Endometrial microvascular endothelial cells (primary cell): ENCODE measurements at regions not wholly inside any gene's neighbourhood (a gene's known extent, or its start where the extent isn't known, plus 50 kb on each side); places are given as distances from the start of the nearest gene placed in this dataset.
"Not testable (repeated sequence)": the region's sequence is repeated elsewhere in the genome, so short reads cannot be mapped to it uniquely, and the experiment has no call there.

Experiments used
- in situ Hi-C: cut with HindIII; loops from 2 replicates; pipeline ENCODE4 v1.10.0; 2017; ENCODE audit warnings: low sequenced_read_pairs, low pct_unique_long_range_greater_than_20kb; ENCODE audit errors: inconsistent ontology term

GRCh38 chr12:124150168-124150567, 144.7 kb upstream of the RFLNA start:
- in situ Hi-C loops: no loop called here

GRCh38 chr12:124151583-124151982, 143.3 kb upstream of the RFLNA start:
- in situ Hi-C loops: no loop called here

GRCh38 chr12:124152731-124153130, 142.2 kb upstream of the RFLNA start:
- in situ Hi-C loops: no loop called here

- in situ Hi-C loops: no loop called here
Measured at GRCh38 chr12:124153392-124153791, 141.5 kb upstream of the RFLNA start.

- in situ Hi-C loops: no loop called here
Measured at GRCh38 chr12:124157406-124157805, 137.5 kb upstream of the RFLNA start.

GRCh38 chr12:124159655-124160054, 135.2 kb upstream of the RFLNA start:
- in situ Hi-C loops: no loop called here

GRCh38 chr12:124160097-124160756, 134.7 kb upstream of the RFLNA start:
- in situ Hi-C loops: no loop called here

GRCh38 chr12:124161402-124161801, 133.5 kb upstream of the RFLNA start:
- in situ Hi-C loops: not testable (repeated sequence)

GRCh38 chr12:124162151-124163110, 132.5 kb upstream of the RFLNA start:
- in situ Hi-C loops: no loop called here

GRCh38 chr12:124165695-124166094, 129.2 kb upstream of the RFLNA start:
- in situ Hi-C loops: no loop called here

GRCh38 chr12:124167141-124167540, 127.8 kb upstream of the RFLNA start:
- in situ Hi-C loops: no loop called here

- in situ Hi-C loops: no loop called here
Measured at GRCh38 chr12:124168016-124168786, 126.7 kb upstream of the RFLNA start.

GRCh38 chr12:124169577-124170284, 125.2 kb upstream of the RFLNA start:
- in situ Hi-C loops: no loop called here

- in situ Hi-C loops: no loop called here
Measured at GRCh38 chr12:124170760-124171159, 124.1 kb upstream of the RFLNA start.

GRCh38 chr12:124171231-124171979, 123.5 kb upstream of the RFLNA start:
- in situ Hi-C loops: no loop called here

- in situ Hi-C loops: no loop called here
Measured at GRCh38 chr12:124172636-124173035, 122.3 kb upstream of the RFLNA start.

- in situ Hi-C loops: no loop called here
Measured at GRCh38 chr12:124173692-124174091, 121.2 kb upstream of the RFLNA start.
